ENCODE measurements at regions not wholly inside any gene's neighbourhood (a gene's known extent, or its start where the extent isn't known, plus 50 kb on each side); places are given as distances from the start of the nearest gene placed in this dataset.

GRCh38 chr3:72692990-72693389 lies 155.3 kb downstream of the SHQ1 start:
- no peak for TF ChIP-seq MAFK (IDR thresholded peaks at IDR 0.05; ENCODE audit: low read depth, low read length)
- no peak for TF ChIP-seq CTCF (conservative IDR thresholded peaks at IDR 0.05; ENCODE audit: low read depth, low read length)
- TF ChIP-seq MXI1 (IDR thresholded peaks at IDR 0.05; ENCODE audit: borderline replicate concordance, low read depth, low read length) = no peak
- no peak for TF ChIP-seq POLR2A (IDR thresholded peaks at IDR 0.05; ENCODE audit: low read depth, low read length)
- TF ChIP-seq BHLHE40 (IDR thresholded peaks at IDR 0.05; ENCODE audit: low read depth, low read length) = no peak
- TF ChIP-seq FOS (IDR thresholded peaks at IDR 0.05; ENCODE audit: low read depth, low read length) = no peak
- no peak for TF ChIP-seq RAD21 (IDR thresholded peaks at IDR 0.05; ENCODE audit: low read length)
- TF ChIP-seq MAZ (IDR thresholded peaks at IDR 0.05; ENCODE audit: borderline replicate concordance, low read depth, low read length) = no peak
- Histone ChIP-seq H3K9me1 (ENCODE audit: insufficient read depth, low read length) (no peaks in the 10 kb centered on the region), H2BK15ac (ENCODE audit: low read depth, low read length) (no peak overlapping the region), H3K14ac (replicated peaks; ENCODE audit: low read depth, low read length) (no peak overlapping the region), H2AK9ac (replicated peaks; ENCODE audit: low read depth, low read length, poor library complexity) (no peak overlapping the region), H3K4me3 (ENCODE audit: insufficient read depth, low read depth, low read length) (no peak overlapping the region), H3K27ac (ENCODE audit: insufficient read depth, low read length) (no peak overlapping the region), H3K23ac (ENCODE audit: low read depth, low read length) (no peak overlapping the region), H2AFZ (replicated peaks; ENCODE audit: low read length, poor library complexity) (no peak overlapping the region), H2BK5ac (ENCODE audit: low read depth, low read length, poor library complexity, severe bottlenecking) (no peak overlapping the region), H3K9ac (ENCODE audit: low read depth, low read length) (no peak overlapping the region), H4K5ac (ENCODE audit: low read depth, low read length) (no peak overlapping the region), H2AK5ac (ENCODE audit: low read depth, low read length) (no peak overlapping the region), H4K91ac (ENCODE audit: insufficient read depth, low read depth, low read length) (no peak overlapping the region), H3K79me1 (ENCODE audit: low read depth in 1 of 2, low read length in 2 of 2) (no peaks in the 10 kb centered on the region), H3K9me3 (ENCODE audit: control insufficient read depth, insufficient read depth, low read length) (no peaks in the 10 kb centered on the region), H3K4me2 (ENCODE audit: low read depth, low read length) (no peak overlapping the region), H3K4me1 (ENCODE audit: control insufficient read depth, insufficient read depth, low read length) (no peaks in the 10 kb centered on the region), H3K4ac (ENCODE audit: low read depth, low read length) (no peak overlapping the region), H2BK120ac (ENCODE audit: low read depth, low read length) (no peak overlapping the region), H3K36me3 (ENCODE audit: control insufficient read depth, insufficient read depth, low read length) (no peaks in the 10 kb centered on the region), H3K56ac (ENCODE audit: extremely low read depth, insufficient read depth, low read length) (no peak overlapping the region), H4K20me1 (ENCODE audit: insufficient read depth, low read length) (no peaks in the 10 kb centered on the region), H3K18ac (ENCODE audit: low read depth, low read length) (no peak overlapping the region), H4K8ac (ENCODE audit: low read depth in 2 of 2, low read length in 2 of 2) (no peak overlapping the region), H3K27me3 (ENCODE audit: control insufficient read depth, insufficient read depth, low read length) (peaks cover 22% of the 10 kb centered on the region), H2BK20ac (ENCODE audit: low read depth, low read length) (no peak overlapping the region)
- POLR2A ChIA-PET (ENCODE audit: unreplicated experiment) = no interaction called here
- CTCF ChIA-PET = interaction anchor here (0.6 to 0.7 kb wide), 3 partner anchors 111 to 505 kb away, joined by 4 to 6 read pairs (median 4); no protein-coding TSS in a partner anchor
- dilution Hi-C loops (cut with HindIII; ENCODE audit: low sequenced_read_pairs, unreplicated experiment) (no loop called here), intact Hi-C loops (cut with micrococcal nuclease) (no loop called here), in situ Hi-C loops (cut with MboI; ENCODE audit: low sequenced_read_pairs) (no loop called here)
- WGBS, 2 experiments (ENCODE audit: extremely low coverage in 2 of 2, insufficient read length in 1 of 2) = no CpG with 5 or more reads among the region's 9 CpGs
- DNase-seq (no peak), ATAC-seq (ENCODE audit: low read depth) (no peak)
- no TSS peak for BruUV-seq (replicated peaks)

All from IMR-90 (cell line).